Fibroblast of lung (primary cell): ENCODE measurements at regions not wholly inside any gene's neighbourhood (a gene's known extent, or its start where the extent isn't known, plus 50 kb on each side); places are given as distances from the start of the nearest gene placed in this dataset.

ENCODE experiments used
- DNase-seq, 2 donors: peaks; one replicate each; pipeline versions ENCODE4 v3.0.0 to v3.0.0-alpha.2; 2010; ENCODE audit warnings: low read depth in 2 of 2
- H2AFZ ChIP-seq: 2 replicates; pipeline ENCODE4 v1.5.1; 2012; ENCODE audit warnings: low read length, control low read depth, inconsistent platforms
- H3K27ac ChIP-seq: 2 replicates; pipeline ENCODE4 v1.5.1; 2011; ENCODE audit warnings: low read length, control low read depth; ENCODE audit not compliant: insufficient read depth
- H3K27me3 ChIP-seq: 2 replicates; pipeline ENCODE4 v1.5.1; 2011; ENCODE audit warnings: mild to moderate bottlenecking, low read length; ENCODE audit not compliant: control insufficient read depth, insufficient read depth
- H3K36me3 ChIP-seq: 2 replicates; pipeline ENCODE4 v1.5.1; 2011; ENCODE audit warnings: low read length; ENCODE audit not compliant: control insufficient read depth, insufficient read depth
- H3K4me1 ChIP-seq: 2 replicates; pipeline ENCODE4 v1.5.1; 2011; ENCODE audit warnings: low read length; ENCODE audit not compliant: control insufficient read depth, insufficient read depth; ENCODE audit errors: extremely low read depth
- H3K4me2 ChIP-seq: 2 replicates; pipeline ENCODE4 v1.5.1; 2011; ENCODE audit warnings: low read length, control low read depth; ENCODE audit not compliant: insufficient read depth; ENCODE audit errors: extremely low read depth
- H3K4me3 ChIP-seq, 4 experiments: fragments of 200-600 bp in 1 of 4; sonication (generic) in 1 of 4; replicated peaks in 1 of 4; 2 replicates each; pipeline ENCODE4 v1.5.1; 2011 to 2016; ENCODE audit warnings: low read length in 4 of 4, low read depth in 3 of 4, mild to moderate bottlenecking in 3 of 4, control low read depth in 2 of 4, inconsistent platforms in 1 of 4, mixed read lengths in 1 of 4; ENCODE audit not compliant: insufficient read depth in 1 of 4; ENCODE audit errors: control extremely low read depth in 1 of 4
- H3K79me2 ChIP-seq: 2 replicates; pipeline ENCODE4 v1.5.1; 2012; ENCODE audit warnings: mild to moderate bottlenecking, low read length, inconsistent platforms; ENCODE audit not compliant: control insufficient read depth, insufficient read depth
- H3K9ac ChIP-seq: 2 replicates; pipeline ENCODE4 v1.5.1; 2011; ENCODE audit warnings: mild to moderate bottlenecking, low read length, control low read depth; ENCODE audit not compliant: insufficient read depth
- H3K9me3 ChIP-seq: 2 replicates; pipeline ENCODE4 v1.5.1; 2012; ENCODE audit warnings: low read depth, low read length; ENCODE audit not compliant: control insufficient read depth, insufficient read depth
- H4K20me1 ChIP-seq: 2 replicates; pipeline ENCODE4 v1.5.1; 2011; ENCODE audit warnings: low read length; ENCODE audit not compliant: control insufficient read depth, insufficient read depth; ENCODE audit errors: extremely low read depth
- CTCF ChIP-seq, 2 donors: IDR thresholded peaks in 1 of 2; conservative IDR thresholded peaks in 1 of 2; 1 replicate in 1 of 2; 2 replicates in 1 of 2; pipeline ENCODE4 v1.5.1; 2011 to 2012; ENCODE audit warnings: low read length in 2 of 2, control low read depth in 1 of 2, inconsistent platforms in 1 of 2, low read depth in 1 of 2, mild to moderate bottlenecking in 1 of 2
- EZH2 ChIP-seq: IDR thresholded peaks from 2 replicates; pipeline ENCODE4 v1.5.1; 2012; ENCODE audit warnings: low read length, control low read depth, mild to moderate bottlenecking; ENCODE audit errors: missing control alignments

- H3K4me2 ChIP-seq: no peak overlapping the region
- no peaks in the 10 kb centered on the region for H3K36me3 ChIP-seq
- no peaks in the 10 kb centered on the region for H4K20me1 ChIP-seq
- no peak overlapping the region for H3K4me3 ChIP-seq
- no peaks in the 10 kb centered on the region for H3K9me3 ChIP-seq
- H3K9ac ChIP-seq: no peak overlapping the region
- no peaks in the 10 kb centered on the region for H3K4me1 ChIP-seq
- no peak for TF ChIP-seq CTCF (conservative IDR thresholded peaks at IDR 0.05 in 1 of 2, IDR thresholded peaks at IDR 0.05 in 1 of 2; ENCODE audit: low read depth in 1 of 2, low read length in 2 of 2)
- no peak for TF ChIP-seq EZH2
- no peak overlapping the region for H3K27ac ChIP-seq
- no peak overlapping the region for H2AFZ ChIP-seq
- no peaks in the 10 kb centered on the region for H3K27me3 ChIP-seq
- H3K79me2 ChIP-seq: no peaks in the 10 kb centered on the region
- no peak for DNase-seq
Observed at GRCh38 chr2:122815120-122815519, 1059.7 kb downstream of the TSN start.

- no peaks in the 10 kb centered on the region for H3K79me2 ChIP-seq
- no peak overlapping the region for H3K9ac ChIP-seq
- TF ChIP-seq CTCF (conservative IDR thresholded peaks at IDR 0.05 in 1 of 2, IDR thresholded peaks at IDR 0.05 in 1 of 2; ENCODE audit: low read depth in 1 of 2, low read length in 2 of 2): no peak
- TF ChIP-seq EZH2: no peak
Observed at GRCh38 chr2:122816803-122817202, 1061.4 kb downstream of the TSN start.

GRCh38 chr2:122822319-122822718, 1066.9 kb downstream of the TSN start:
- no peaks in the 10 kb centered on the region for H3K9me3 ChIP-seq
- no peaks in the 10 kb centered on the region for H3K4me1 ChIP-seq
- H4K20me1 ChIP-seq: no peaks in the 10 kb centered on the region
- H3K36me3 ChIP-seq: no peaks in the 10 kb centered on the region
- no peak overlapping the region for H2AFZ ChIP-seq
- DNase-seq: no peak
- H3K79me2 ChIP-seq: no peaks in the 10 kb centered on the region
- no peak overlapping the region for H3K4me3 ChIP-seq
- H3K9ac ChIP-seq: no peak overlapping the region
- H3K27me3 ChIP-seq: no peaks in the 10 kb centered on the region
- H3K4me2 ChIP-seq: no peak overlapping the region
- no peak for TF ChIP-seq EZH2
- no peak for TF ChIP-seq CTCF (conservative IDR thresholded peaks at IDR 0.05 in 1 of 2, IDR thresholded peaks at IDR 0.05 in 1 of 2; ENCODE audit: low read depth in 1 of 2, low read length in 2 of 2)
- H3K27ac ChIP-seq: no peak overlapping the region

More at GRCh38 chr2:122816803-122817202, 1061.4 kb downstream of the TSN start:
- DNase-seq: no peak
- Histone ChIP-seq H3K27me3 (no peaks in the 10 kb centered on the region), H4K20me1 (no peaks in the 10 kb centered on the region), H3K36me3 (no peaks in the 10 kb centered on the region), H3K27ac (no peak overlapping the region), H3K4me1 (no peaks in the 10 kb centered on the region), H3K9me3 (no peaks in the 10 kb centered on the region), H3K4me2 (no peak overlapping the region), H3K4me3 (no peak overlapping the region), H2AFZ (no peak overlapping the region)
